ENCODE measurements at regions not wholly inside any gene's neighbourhood (a gene's known extent, or its start where the extent isn't known, plus 50 kb on each side); places are given as distances from the start of the nearest gene placed in this dataset.

DNA sequence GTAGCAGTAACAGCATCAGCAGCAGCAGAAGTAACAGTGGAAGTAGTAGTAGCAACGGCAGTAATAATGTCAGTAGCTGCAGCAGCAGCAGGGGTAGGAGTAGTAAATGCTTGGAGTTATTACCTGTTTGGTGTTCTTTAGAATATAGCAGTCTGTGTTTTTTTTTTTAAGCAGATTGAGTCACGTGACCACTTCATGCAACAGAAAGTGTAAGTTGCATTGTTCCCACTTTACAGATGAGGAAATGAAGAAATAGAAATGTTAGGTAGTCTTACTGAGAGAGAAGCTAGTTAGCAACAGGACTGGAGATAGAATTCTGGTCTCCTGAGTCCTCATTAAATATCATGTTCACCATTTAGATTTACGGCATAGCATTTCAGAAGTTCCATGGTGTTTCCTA is 358.2 kb downstream of the HAPSTR1 start:
- H3K27me3 ChIP-seq (ENCODE audit: control insufficient read depth, insufficient read depth, low read length), result no peaks in the 10 kb centered on the region
- DNase-seq, result no peak
- H3K4me3 ChIP-seq (ENCODE audit: insufficient read depth, low read depth, low read length), result no peak overlapping the region
- H3K36me3 ChIP-seq (replicated peaks; ENCODE audit: control insufficient read depth, insufficient read depth, low read length), result no peaks in the 10 kb centered on the region

- H3K27me3 ChIP-seq (ENCODE audit: control insufficient read depth, insufficient read depth, low read length), result no peaks in the 10 kb centered on the region; the same call in 1 of the 2 replicates
- H3K4me3 ChIP-seq (ENCODE audit: insufficient read depth, low read depth, low read length), result no peak overlapping the region
- H3K36me3 ChIP-seq (replicated peaks; ENCODE audit: control insufficient read depth, insufficient read depth, low read length), result no peaks in the 10 kb centered on the region
- no peak for DNase-seq
Observed at GRCh38 chr16:9457215-9457614, 365.8 kb downstream of the HAPSTR1 start.

DNA sequence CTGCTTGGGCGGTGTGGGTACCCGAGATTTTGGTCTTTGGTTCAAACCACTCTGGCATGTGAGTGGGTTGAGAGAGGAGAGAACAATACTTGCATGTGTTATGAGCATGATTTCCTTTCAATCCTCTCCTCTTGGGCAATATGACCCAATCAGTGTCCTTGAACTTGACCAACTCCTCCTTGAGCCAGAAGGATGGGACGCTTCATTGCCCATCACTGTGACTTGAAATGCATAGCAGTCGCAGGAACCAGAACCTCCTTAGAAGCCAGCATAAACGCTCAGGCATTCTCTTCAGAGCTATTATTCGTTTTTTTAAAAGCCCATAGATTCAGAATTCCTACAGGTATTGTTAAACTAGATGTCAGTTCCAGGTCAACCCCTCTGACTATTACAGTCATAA is 367.4 kb downstream of the HAPSTR1 start:
- DNase-seq, result no peak
- H3K36me3 ChIP-seq (replicated peaks; ENCODE audit: control insufficient read depth, insufficient read depth, low read length), result no peaks in the 10 kb centered on the region
- H3K4me3 ChIP-seq (ENCODE audit: insufficient read depth, low read depth, low read length), result no peak overlapping the region
- no peaks in the 10 kb centered on the region; the same call in 1 of the 2 replicates for H3K27me3 ChIP-seq (ENCODE audit: control insufficient read depth, insufficient read depth, low read length)

DNA sequence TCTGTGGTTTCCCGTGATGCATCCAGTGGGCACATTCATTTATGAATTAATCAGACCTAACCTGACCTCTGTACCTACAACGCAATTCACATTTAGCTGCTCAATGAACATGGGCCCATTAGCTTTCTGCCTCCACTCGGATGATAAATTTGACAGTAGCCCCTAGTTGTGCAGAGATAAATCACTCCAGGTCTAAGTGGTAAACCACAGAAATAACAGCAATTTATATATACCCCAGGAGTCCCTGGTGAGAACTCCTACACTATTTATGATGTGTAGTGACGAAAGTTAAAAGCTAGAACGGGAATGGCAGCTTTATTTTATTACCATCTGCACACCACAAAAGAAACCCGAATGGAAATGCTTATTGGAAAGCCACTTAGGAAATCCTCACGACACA is 371.5 kb downstream of the HAPSTR1 start:
- no peaks in the 10 kb centered on the region for H3K36me3 ChIP-seq (replicated peaks; ENCODE audit: control insufficient read depth, insufficient read depth, low read length)
- no peak for DNase-seq
- no peak overlapping the region for H3K4me3 ChIP-seq (ENCODE audit: insufficient read depth, low read depth, low read length)
- no peaks in the 10 kb centered on the region; the same call in 1 of the 2 replicates for H3K27me3 ChIP-seq (ENCODE audit: control insufficient read depth, insufficient read depth, low read length)

GRCh38 chr16:9463461-9463860 is 372.0 kb downstream of the HAPSTR1 start:
- no peaks in the 10 kb centered on the region for H3K36me3 ChIP-seq (replicated peaks; ENCODE audit: control insufficient read depth, insufficient read depth, low read length)
- no peak for DNase-seq

DNA sequence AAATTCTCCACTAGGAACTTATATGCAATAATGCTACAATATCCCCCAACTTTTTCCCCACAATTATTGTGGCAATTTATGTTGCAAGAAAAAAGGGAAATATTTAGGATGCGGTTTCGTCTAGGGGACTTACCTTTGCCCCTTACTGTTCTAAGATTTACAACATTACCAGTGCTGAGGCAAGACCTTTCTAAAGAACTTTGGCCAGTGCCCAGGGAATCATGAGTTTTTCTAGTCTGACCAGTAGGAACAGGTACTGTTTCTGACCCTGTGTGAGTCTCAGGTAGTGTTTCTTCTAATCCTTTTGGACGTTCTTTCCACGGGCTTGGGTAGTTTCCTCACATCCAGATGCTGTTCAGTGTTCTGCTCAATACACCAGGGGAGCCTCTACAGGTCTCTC is 373.7 kb downstream of the HAPSTR1 start:
- Histone ChIP-seq H3K4me3 (ENCODE audit: insufficient read depth, low read depth, low read length) (no peak overlapping the region), H3K27me3 (ENCODE audit: control insufficient read depth, insufficient read depth, low read length) (no peaks in the 10 kb centered on the region), H3K36me3 (replicated peaks; ENCODE audit: control insufficient read depth, insufficient read depth, low read length) (no peaks in the 10 kb centered on the region)
- no peak for DNase-seq

More at GRCh38 chr16:9463461-9463860, 372.0 kb downstream of the HAPSTR1 start:
- H3K27me3 ChIP-seq (ENCODE audit: control insufficient read depth, insufficient read depth, low read length), result no peaks in the 10 kb centered on the region; the same call in 1 of the 2 replicates
- no peak overlapping the region for H3K4me3 ChIP-seq (ENCODE audit: insufficient read depth, low read depth, low read length)

DNA sequence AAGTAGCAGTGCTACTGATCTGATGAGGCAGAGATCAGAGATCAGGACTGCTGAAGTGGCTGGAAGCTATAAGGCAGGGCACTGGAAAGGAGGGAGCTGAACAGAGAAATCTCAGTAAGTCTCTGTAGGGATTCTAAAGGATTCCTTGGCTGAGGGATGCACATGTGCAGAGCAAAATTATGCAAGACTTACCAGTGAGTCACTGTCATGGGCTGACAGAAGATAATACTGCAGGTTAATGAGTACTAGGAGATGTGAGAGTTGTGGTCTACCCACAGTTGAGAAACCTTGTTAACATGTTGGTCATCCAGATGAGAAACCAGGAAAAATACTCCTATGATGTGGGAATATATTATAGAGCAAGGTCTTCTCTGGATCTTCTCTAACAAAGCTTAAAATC is 378.1 kb downstream of the HAPSTR1 start:
- H3K27me3 ChIP-seq (ENCODE audit: control insufficient read depth, insufficient read depth, low read length), result no peaks in the 10 kb centered on the region
- no peak for DNase-seq
- H3K36me3 ChIP-seq (replicated peaks; ENCODE audit: control insufficient read depth, insufficient read depth, low read length), result no peaks in the 10 kb centered on the region
- no peak overlapping the region for H3K4me3 ChIP-seq (ENCODE audit: insufficient read depth, low read depth, low read length)

GRCh38 chr16:9476744-9477143 is 385.3 kb downstream of the HAPSTR1 start:
- no peaks in the 10 kb centered on the region for H3K36me3 ChIP-seq (replicated peaks; ENCODE audit: control insufficient read depth, insufficient read depth, low read length)
- DNase-seq, result no peak

GRCh38 chr16:9479008-9479407 is 387.6 kb downstream of the HAPSTR1 start:
- Histone ChIP-seq H3K4me3 (ENCODE audit: insufficient read depth, low read depth, low read length) (no peak overlapping the region), H3K27me3 (ENCODE audit: control insufficient read depth, insufficient read depth, low read length) (no peaks in the 10 kb centered on the region), H3K36me3 (replicated peaks; ENCODE audit: control insufficient read depth, insufficient read depth, low read length) (no peaks in the 10 kb centered on the region)
- DNase-seq, result no peak

More at GRCh38 chr16:9476744-9477143, 385.3 kb downstream of the HAPSTR1 start:
- Histone ChIP-seq H3K27me3 (ENCODE audit: control insufficient read depth, insufficient read depth, low read length) (no peaks in the 10 kb centered on the region), H3K4me3 (ENCODE audit: insufficient read depth, low read depth, low read length) (no peak overlapping the region)

- Histone ChIP-seq H3K27me3 (ENCODE audit: control insufficient read depth, insufficient read depth, low read length) (no peaks in the 10 kb centered on the region), H3K36me3 (replicated peaks; ENCODE audit: control insufficient read depth, insufficient read depth, low read length) (no peaks in the 10 kb centered on the region), H3K4me3 (ENCODE audit: insufficient read depth, low read depth, low read length) (no peak overlapping the region)
- no peak for DNase-seq
Observed at GRCh38 chr16:9480503-9480902, 389.1 kb downstream of the HAPSTR1 start.

GRCh38 chr16:9481747-9482730 is 390.6 kb downstream of the HAPSTR1 start:
- Histone ChIP-seq H3K27me3 (ENCODE audit: control insufficient read depth, insufficient read depth, low read length) (no peaks in the 10 kb centered on the region), H3K4me3 (ENCODE audit: insufficient read depth, low read depth, low read length) (no peak overlapping the region)

DNA sequence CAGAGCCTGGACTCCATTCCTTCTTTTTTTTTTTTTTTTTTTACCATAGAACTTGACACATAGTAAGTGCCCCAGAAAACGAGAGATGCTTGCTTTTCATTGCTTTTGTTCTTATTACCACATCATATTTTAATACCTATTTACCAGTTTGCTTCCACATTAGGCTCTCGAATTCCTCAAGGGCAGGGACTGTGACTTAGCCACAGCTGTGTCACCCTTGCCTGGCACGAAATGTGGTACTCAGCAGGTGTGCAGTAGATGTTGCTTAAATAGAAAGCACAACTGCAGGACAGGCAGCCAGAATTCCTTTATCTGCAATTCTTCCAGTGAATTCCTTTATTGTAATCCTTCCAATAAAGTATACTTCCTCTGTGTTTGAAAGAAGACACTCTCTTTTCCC is 393.0 kb downstream of the HAPSTR1 start:
- no peaks in the 10 kb centered on the region for H3K36me3 ChIP-seq (replicated peaks; ENCODE audit: control insufficient read depth, insufficient read depth, low read length)
- H3K27me3 ChIP-seq (ENCODE audit: control insufficient read depth, insufficient read depth, low read length), result no peaks in the 10 kb centered on the region
- no peak for DNase-seq
- H3K4me3 ChIP-seq (ENCODE audit: insufficient read depth, low read depth, low read length), result no peak overlapping the region

More at GRCh38 chr16:9481747-9482730, 390.6 kb downstream of the HAPSTR1 start:
- no peaks in the 10 kb centered on the region for H3K36me3 ChIP-seq (replicated peaks; ENCODE audit: control insufficient read depth, insufficient read depth, low read length)
- peak; percentile 6 for DNase-seq

- Histone ChIP-seq H3K4me3 (ENCODE audit: insufficient read depth, low read depth, low read length) (no peak overlapping the region), H3K27me3 (ENCODE audit: control insufficient read depth, insufficient read depth, low read length) (no peaks in the 10 kb centered on the region), H3K36me3 (replicated peaks; ENCODE audit: control insufficient read depth, insufficient read depth, low read length) (no peaks in the 10 kb centered on the region)
- DNase-seq, result no peak
Observed at GRCh38 chr16:9484881-9485280, 393.4 kb downstream of the HAPSTR1 start.

- no peak for DNase-seq
- no peak overlapping the region for H3K4me3 ChIP-seq (ENCODE audit: insufficient read depth, low read depth, low read length)
- H3K27me3 ChIP-seq (ENCODE audit: control insufficient read depth, insufficient read depth, low read length), result no peaks in the 10 kb centered on the region
- H3K36me3 ChIP-seq (replicated peaks; ENCODE audit: control insufficient read depth, insufficient read depth, low read length), result no peaks in the 10 kb centered on the region
Observed at GRCh38 chr16:9489835-9490467, 398.5 kb downstream of the HAPSTR1 start.

DNA sequence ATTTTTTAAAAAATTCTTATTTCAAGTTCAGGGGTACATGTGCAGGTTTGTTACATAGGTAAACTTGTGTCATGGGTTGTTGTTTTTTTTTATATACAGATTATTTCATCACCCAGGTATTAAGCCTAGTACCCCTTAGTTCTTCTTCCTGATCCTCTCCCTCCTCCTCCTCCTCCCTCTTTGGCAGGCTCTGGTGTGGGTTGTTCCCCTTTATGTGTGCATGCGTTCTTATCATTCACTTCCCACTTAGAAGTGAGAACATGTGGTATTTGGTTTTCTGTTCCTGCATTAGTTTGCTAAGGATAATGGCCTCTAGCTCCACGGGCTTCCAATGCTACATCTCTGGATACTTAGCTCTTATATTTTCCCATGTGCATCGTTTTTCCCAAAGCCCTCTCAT is 404.4 kb downstream of the HAPSTR1 start:
- H3K36me3 ChIP-seq (replicated peaks; ENCODE audit: control insufficient read depth, insufficient read depth, low read length), result no peaks in the 10 kb centered on the region
- H3K27me3 ChIP-seq (ENCODE audit: control insufficient read depth, insufficient read depth, low read length), result no peaks in the 10 kb centered on the region
- DNase-seq, result no peak
- no peak overlapping the region for H3K4me3 ChIP-seq (ENCODE audit: insufficient read depth, low read depth, low read length)
